Spleen (tissue), 7 donors: ENCODE measurements at regions not wholly inside any gene's neighbourhood (a gene's known extent, or its start where the extent isn't known, plus 50 kb on each side); places are given as distances from the start of the nearest gene placed in this dataset.

Experiments used
- CTCF ChIP-seq, 11 experiments: fragments of 200-600 bp in 7 of 11; fragments of 450-650 bp in 4 of 11; sonication (generic) in 4 of 11; IDR thresholded peaks in 8 of 11; conservative IDR thresholded peaks in 3 of 11; 1 replicate in 7 of 11; 2 replicates in 4 of 11; pipeline versions ENCODE4 v1.4.0 to v1.8.0; 2016 to 2021; ENCODE audit warnings: antibody characterized with exemption in 11 of 11, inconsistent platforms in 4 of 11, mild to moderate bottlenecking in 1 of 11
- POLR2A ChIP-seq, 3 donors: fragments of 450-650 bp; IDR thresholded peaks; one replicate each; pipeline ENCODE4 v1.5.1; 2017; ENCODE audit warnings: antibody characterized with exemption in 3 of 3, mild to moderate bottlenecking in 1 of 3
- POLR2AphosphoS5 ChIP-seq, 3 donors: sonication (generic); formaldehyde crosslinking; IDR thresholded peaks; one replicate each; pipeline ENCODE4 v1.5.1; 2017; ENCODE audit warnings: antibody characterized with exemption in 3 of 3
- donor health status: DM: no; HTN: no; CAD: no; lungs with moderate emphysema.
- donor health status: DM: no; HTN: no; CAD: no.
- donor health status: DM: no; HTN: no; CAD: no.

- TF ChIP-seq CTCF (IDR thresholded peaks at IDR 0.05 in 8 of 11, conservative IDR thresholded peaks at IDR 0.05 in 3 of 11) (no peak), POLR2A (IDR thresholded peaks at IDR 0.05) (no peak), POLR2AphosphoS5 (IDR thresholded peaks at IDR 0.05) (no peak)
These were observed 272.0 kb upstream of the DSEL start for GRCh38 chr18:67788310-67789164.
